ENCODE measurements at regions not wholly inside any gene's neighbourhood (a gene's known extent, or its start where the extent isn't known, plus 50 kb on each side); places are given as distances from the start of the nearest gene placed in this dataset.

- no peak for TF ChIP-seq CHD2 (IDR thresholded peaks at IDR 0.05; ENCODE audit: low read depth, low read length)
- TF ChIP-seq ATF2 (CRISPR knock-in tag; IDR thresholded peaks at IDR 0.05): no peak
- no peak for TF ChIP-seq CHAMP1 (IDR thresholded peaks at IDR 0.05)
- TF ChIP-seq JUNB (CRISPR knock-in tag; conservative IDR thresholded peaks at IDR 0.05): no peak
- TF ChIP-seq PHTF2 (CRISPR knock-in tag; IDR thresholded peaks at IDR 0.05): no peak
- TF ChIP-seq CBX5 (IDR thresholded peaks at IDR 0.05; ENCODE audit: borderline replicate concordance, low read depth): no peak
These were observed 66.7 kb upstream of the FOXE1 start for GRCh38 chr9:97786341-97786740.
